ENCODE measurements at regions not wholly inside any gene's neighbourhood (a gene's known extent, or its start where the extent isn't known, plus 50 kb on each side); places are given as distances from the start of the nearest gene placed in this dataset.

GRCh38 chr6:24072038-24072746, 53.8 kb upstream of the NRSN1 start:
- H3K27ac ChIP-seq = no peak overlapping the region
- ChIA-PET CTCF (interaction anchor here (1.2 kb wide), 1 partner anchor 63 kb away, joined by 3 read pairs; no protein-coding TSS in a partner anchor), POLR2A (no interaction called here)
- no peaks in the 10 kb centered on the region for H3K4me1 ChIP-seq
- H3K4me2 ChIP-seq = no peak overlapping the region
- DNase-seq (ENCODE audit: low read depth in 1 of 2, low spot score in 1 of 2) (no peak), ATAC-seq (no peak), FAIRE-seq (no peak)
- no peak for TF ChIP-seq RCOR1 (IDR thresholded peaks at IDR 0.05; ENCODE audit: low read depth, low read length)
- no peak overlapping the region for H3K4me3 ChIP-seq
- H3K9me3 ChIP-seq = no peaks in the 10 kb centered on the region
- 22% methylated on average over 4 of the region's 6 CpGs for WGBS (ENCODE audit: missing lambda C conversion rate)

GRCh38 chr6:24076011-24076410, 50.0 kb upstream of the NRSN1 start:
- ChIA-PET POLR2A (no interaction called here), CTCF (no interaction called here)
- Histone ChIP-seq H3K4me1 (no peaks in the 10 kb centered on the region), H3K4me3 (no peak overlapping the region), H3K4me2 (no peak overlapping the region), H3K27ac (no peak overlapping the region), H3K9me3 (no peaks in the 10 kb centered on the region)
- 19% methylated on average over 1 of the region's 1 CpG for WGBS (ENCODE audit: missing lambda C conversion rate)
- DNase-seq (ENCODE audit: low read depth in 1 of 2, low spot score in 1 of 2) (no peak), FAIRE-seq (no peak), ATAC-seq (no peak)
- TF ChIP-seq KDM5A (IDR thresholded peaks at IDR 0.05) = no peak
- no peak for TF ChIP-seq HOXA7 (CRISPR knock-in tag; IDR thresholded peaks at IDR 0.05)
- TF ChIP-seq CHD4 (IDR thresholded peaks at IDR 0.05; ENCODE audit: borderline replicate concordance) = no peak
- TF ChIP-seq, protein P1, sequence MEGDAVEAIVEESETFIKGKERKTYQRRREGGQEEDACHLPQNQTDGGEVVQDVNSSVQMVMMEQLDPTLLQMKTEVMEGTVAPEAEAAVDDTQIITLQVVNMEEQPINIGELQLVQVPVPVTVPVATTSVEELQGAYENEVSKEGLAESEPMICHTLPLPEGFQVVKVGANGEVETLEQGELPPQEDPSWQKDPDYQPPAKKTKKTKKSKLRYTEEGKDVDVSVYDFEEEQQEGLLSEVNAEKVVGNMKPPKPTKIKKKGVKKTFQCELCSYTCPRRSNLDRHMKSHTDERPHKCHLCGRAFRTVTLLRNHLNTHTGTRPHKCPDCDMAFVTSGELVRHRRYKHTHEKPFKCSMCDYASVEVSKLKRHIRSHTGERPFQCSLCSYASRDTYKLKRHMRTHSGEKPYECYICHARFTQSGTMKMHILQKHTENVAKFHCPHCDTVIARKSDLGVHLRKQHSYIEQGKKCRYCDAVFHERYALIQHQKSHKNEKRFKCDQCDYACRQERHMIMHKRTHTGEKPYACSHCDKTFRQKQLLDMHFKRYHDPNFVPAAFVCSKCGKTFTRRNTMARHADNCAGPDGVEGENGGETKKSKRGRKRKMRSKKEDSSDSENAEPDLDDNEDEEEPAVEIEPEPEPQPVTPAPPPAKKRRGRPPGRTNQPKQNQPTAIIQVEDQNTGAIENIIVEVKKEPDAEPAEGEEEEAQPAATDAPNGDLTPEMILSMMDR (IDR thresholded peaks at IDR 0.05) = no peak
- TF ChIP-seq ELK1 (IDR thresholded peaks at IDR 0.05; ENCODE audit: low read depth, low read length) = no peak
- TF ChIP-seq TP53 (CRISPR knock-in tag; IDR thresholded peaks at IDR 0.05) = no peak
- no peak for TF ChIP-seq FOSL2 (IDR thresholded peaks at IDR 0.05)
- TF ChIP-seq FOSL2 (CRISPR knock-in tag; IDR thresholded peaks at IDR 0.05) = no peak
- no peak for TF ChIP-seq GATA3 (IDR thresholded peaks at IDR 0.05; ENCODE audit: borderline replicate concordance)
- TF ChIP-seq ZSCAN20 (CRISPR knock-in tag; IDR thresholded peaks at IDR 0.05) = no peak
- TF ChIP-seq NPAS2 (CRISPR knock-in tag; IDR thresholded peaks at IDR 0.05; ENCODE audit: borderline replicate concordance) = no peak
- TF ChIP-seq RAD21 (conservative IDR thresholded peaks at IDR 0.05 in 1 of 2, IDR thresholded peaks at IDR 0.05 in 1 of 2) = no peak
- TF ChIP-seq HES2 (IDR thresholded peaks at IDR 0.05) = no peak
- no peak for TF ChIP-seq FOSB (CRISPR knock-in tag; IDR thresholded peaks at IDR 0.05)
- TF ChIP-seq MYC (IDR thresholded peaks at IDR 0.05; ENCODE audit: borderline replicate concordance, low read length) = no peak
- TF ChIP-seq, protein P2, sequence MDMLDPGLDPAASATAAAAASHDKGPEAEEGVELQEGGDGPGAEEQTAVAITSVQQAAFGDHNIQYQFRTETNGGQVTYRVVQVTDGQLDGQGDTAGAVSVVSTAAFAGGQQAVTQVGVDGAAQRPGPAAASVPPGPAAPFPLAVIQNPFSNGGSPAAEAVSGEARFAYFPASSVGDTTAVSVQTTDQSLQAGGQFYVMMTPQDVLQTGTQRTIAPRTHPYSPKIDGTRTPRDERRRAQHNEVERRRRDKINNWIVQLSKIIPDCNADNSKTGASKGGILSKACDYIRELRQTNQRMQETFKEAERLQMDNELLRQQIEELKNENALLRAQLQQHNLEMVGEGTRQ (IDR thresholded peaks at IDR 0.05) = no peak
- no peak for TF ChIP-seq BHLHE40 (IDR thresholded peaks at IDR 0.05; ENCODE audit: low read depth, low read length)
- no peak for TF ChIP-seq EP300 (IDR thresholded peaks at IDR 0.05)
- TF ChIP-seq JUN (IDR thresholded peaks at IDR 0.05) = no peak
- no peak for TF ChIP-seq CHD2 (IDR thresholded peaks at IDR 0.05; ENCODE audit: low read length, partially characterized antibody)

Small RNA genes in the stretch of these regions (small RNA-seq; reads per million reads assigned to genes)
- 0 reads per million in 6 experiments for gene AL133270.1
- gene RNU6-1060P = 0 to 0.69 (median 0.08) reads per million in 6 experiments
- 0 to 0.19 (median 0) reads per million in 6 experiments for gene SPTLC1P2

Measured in A549 (cell line).